Activated CD8-positive, alpha-beta memory T cell treated with anti-CD3 and anti-CD28 coated beads, Interleukin-2, amount 50 U/mL, for 1 hour (primary cell): ENCODE measurements at regions not wholly inside any gene's neighbourhood (a gene's known extent, or its start where the extent isn't known, plus 50 kb on each side); places are given as distances from the start of the nearest gene placed in this dataset.
"Not testable (repeated sequence)": the region's sequence is repeated elsewhere in the genome, so short reads cannot be mapped to it uniquely, and the experiment has no call there.

Source experiments
- DNase-seq: peaks from one replicate; pipeline ENCODE4 v3.0.0-alpha.2; 2020; ENCODE audit errors: extremely low read depth

GRCh38 chr7:131937868-131938267 lies 381.4 kb upstream of the PODXL start:
- DNase-seq, result no peak

- no peak for DNase-seq
Measured at GRCh38 chr7:131935180-131935579, 378.8 kb upstream of the PODXL start.

DNA sequence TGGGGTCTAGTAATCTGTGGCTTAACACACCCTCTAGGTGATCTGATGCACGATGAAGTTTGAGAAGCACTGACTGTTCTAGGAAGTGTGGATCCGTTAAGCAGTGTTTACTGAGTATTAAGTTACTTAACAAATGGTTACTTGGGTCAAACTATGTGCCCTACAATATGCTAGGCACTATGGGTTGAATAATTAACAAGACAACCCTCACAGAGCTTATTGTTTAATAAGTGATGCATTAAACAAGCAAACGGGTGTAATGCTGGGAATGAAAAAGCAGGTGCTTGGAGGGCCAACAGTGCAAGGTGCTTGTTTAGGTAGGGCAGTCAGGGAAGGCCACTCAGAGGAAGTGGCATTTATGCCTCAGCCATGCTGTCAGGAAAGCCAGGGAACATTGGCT lies 378.0 kb upstream of the PODXL start:
- no peak for DNase-seq

GRCh38 chr7:131933751-131934289 lies 377.4 kb upstream of the PODXL start:
- no peak for DNase-seq

- DNase-seq, result not testable (repeated sequence)
Measured at GRCh38 chr7:131933219-131933618, 376.8 kb upstream of the PODXL start.

- DNase-seq, result no peak
Measured at GRCh38 chr7:131932271-131932670, 375.8 kb upstream of the PODXL start.

- no peak for DNase-seq
Measured at GRCh38 chr7:131931370-131931769, 374.9 kb upstream of the PODXL start.

DNA sequence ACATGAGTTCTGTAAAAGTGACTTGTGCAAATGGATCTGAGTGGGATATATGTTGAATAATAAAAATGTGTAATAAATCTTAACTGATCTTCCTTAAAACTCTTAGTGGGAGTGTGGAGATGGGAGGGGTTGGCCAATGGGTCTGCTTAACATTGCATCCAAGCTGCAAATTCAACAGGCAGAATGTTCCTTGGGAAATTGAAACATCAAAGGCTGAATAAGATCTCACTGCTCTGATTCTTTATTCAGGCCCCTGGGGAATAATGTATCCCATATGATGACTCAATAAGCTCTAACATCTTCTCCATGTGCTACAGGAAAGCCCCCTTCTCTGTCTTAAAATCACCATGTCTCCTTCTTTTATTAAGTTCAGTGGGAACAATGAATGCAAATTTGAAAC lies 373.2 kb upstream of the PODXL start:
- DNase-seq, result no peak

- DNase-seq, result no peak
Measured at GRCh38 chr7:131927770-131928423, 371.5 kb upstream of the PODXL start.

DNA sequence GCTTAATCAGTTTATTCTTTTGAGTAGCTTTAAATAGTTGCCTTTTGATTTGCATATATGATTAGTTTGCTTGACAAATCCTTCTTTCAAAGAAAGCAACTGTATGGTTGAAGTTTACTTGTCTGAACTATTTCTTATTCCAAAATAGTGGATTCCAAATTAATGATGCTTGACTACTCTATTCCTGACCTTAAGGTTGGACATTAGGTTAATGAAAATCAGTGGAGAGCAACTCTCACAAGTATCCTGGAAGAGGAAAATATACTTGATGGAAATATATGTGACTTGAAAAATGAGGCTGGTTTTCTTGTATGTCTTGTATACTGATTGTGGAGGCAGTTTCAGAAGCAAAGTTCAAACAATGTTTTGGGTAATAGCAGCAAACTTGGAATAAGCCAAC lies 369.2 kb upstream of the PODXL start:
- DNase-seq, result no peak

GRCh38 chr7:131924857-131925256 lies 368.4 kb upstream of the PODXL start:
- DNase-seq, result no peak

GRCh38 chr7:131922948-131923347 lies 366.5 kb upstream of the PODXL start:
- not testable (repeated sequence) for DNase-seq

GRCh38 chr7:131921016-131921415 lies 364.6 kb upstream of the PODXL start:
- DNase-seq, result no peak

GRCh38 chr7:131919920-131920709 lies 363.7 kb upstream of the PODXL start:
- DNase-seq, result no peak

GRCh38 chr7:131911112-131911511 lies 354.7 kb upstream of the PODXL start:
- no peak for DNase-seq

GRCh38 chr7:131909151-131909768 lies 352.8 kb upstream of the PODXL start:
- DNase-seq, result no peak

- DNase-seq, result no peak
Measured at GRCh38 chr7:131908714-131909113, 352.3 kb upstream of the PODXL start.

DNA sequence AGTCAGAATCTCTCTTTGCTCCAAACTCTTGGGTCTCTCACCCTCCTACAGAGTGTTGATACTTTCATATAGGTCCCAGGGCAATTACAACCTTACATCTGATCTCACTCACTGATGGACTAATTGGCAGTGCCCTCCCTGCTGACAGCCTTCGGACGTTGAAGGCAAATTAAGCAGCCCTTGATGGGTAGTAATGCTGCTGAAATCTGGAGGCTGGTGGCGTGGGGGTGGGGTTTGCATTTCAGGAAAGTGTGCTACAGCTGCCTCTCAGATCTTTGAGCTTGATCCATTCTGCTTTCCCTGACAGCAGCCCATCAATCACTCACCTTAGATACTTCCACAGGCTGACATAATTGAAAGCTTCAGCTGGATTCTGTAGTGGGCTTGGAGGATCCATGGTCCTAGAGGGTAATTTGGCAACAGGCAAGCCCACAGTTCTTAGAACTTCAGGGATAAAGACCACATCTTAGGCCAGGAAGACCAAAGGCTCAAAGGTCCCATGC lies 349.1 kb upstream of the PODXL start:
- no peak for DNase-seq

- no peak for DNase-seq
Measured at GRCh38 chr7:131904760-131905327, 348.4 kb upstream of the PODXL start.

DNA sequence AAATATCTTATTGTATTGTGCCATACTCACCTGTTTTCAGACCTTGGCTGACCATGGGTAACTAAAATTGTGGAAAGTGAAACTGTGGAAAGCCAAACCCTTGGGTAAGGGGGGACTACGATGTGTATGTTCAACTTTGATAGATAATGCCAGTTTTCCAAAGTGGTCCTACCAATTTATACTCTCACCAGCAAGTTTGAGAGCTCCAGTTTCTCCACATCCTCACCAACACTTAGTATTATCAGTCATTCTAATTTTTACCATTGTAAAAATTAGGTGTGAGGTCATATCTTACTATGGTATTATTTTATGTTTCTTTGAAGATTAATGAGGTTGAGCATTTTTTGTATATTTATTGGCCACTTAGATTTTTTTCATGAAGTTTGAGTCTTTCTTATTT lies 346.9 kb upstream of the PODXL start:
- DNase-seq, result no peak

DNA sequence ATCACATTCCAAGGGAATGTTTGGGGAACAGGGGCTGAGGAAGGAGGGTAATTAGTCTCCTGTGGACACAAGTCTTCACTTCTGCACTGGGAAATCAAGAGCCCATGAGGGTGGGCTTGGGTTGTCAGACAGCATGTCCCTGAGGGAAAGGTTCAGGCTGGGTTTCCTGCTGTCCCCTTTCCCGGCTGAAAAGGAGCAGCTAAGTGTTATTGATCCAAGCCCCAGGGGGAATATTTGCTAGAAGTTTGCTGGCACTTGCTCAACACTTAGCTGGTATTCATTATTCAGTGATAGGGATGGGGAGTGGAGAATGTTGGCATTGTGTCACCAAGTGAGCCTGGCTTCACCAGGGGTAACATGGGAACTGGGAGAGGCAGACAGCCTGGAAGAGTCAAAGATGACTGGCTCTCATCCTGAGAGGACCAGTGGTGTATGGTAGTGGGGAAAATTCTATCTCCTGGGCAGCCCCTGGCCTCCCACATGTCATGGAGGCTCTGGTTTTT lies 344.4 kb upstream of the PODXL start:
- no peak for DNase-seq
